Lower lobe of right lung (tissue), 2 donors: ENCODE measurements at regions not wholly inside any gene's neighbourhood (a gene's known extent, or its start where the extent isn't known, plus 50 kb on each side); places are given as distances from the start of the nearest gene placed in this dataset.
"Not testable (repeated sequence)": the region's sequence is repeated elsewhere in the genome, so short reads cannot be mapped to it uniquely, and the experiment has no call there.

Experiments used
- ATAC-seq, 2 donors: fragments of 200-7000 bp; cut with Tn5 transposase; one replicate each; pipeline ENCODE4 v1.9.1; 2020 to 2022; ENCODE audit warnings: mild to moderate bottlenecking in 2 of 2, moderate library complexity in 2 of 2
- DNase-seq: peaks from one replicate; pipeline ENCODE4 v3.0.0-alpha.2; 2020
- H3K27ac ChIP-seq: fragments of 200-600 bp; one replicate; pipeline ENCODE4 v1.8.0; 2022
- H3K27me3 ChIP-seq: fragments of 200-600 bp; one replicate; pipeline ENCODE4 v1.8.0; 2022; ENCODE audit warnings: low read depth
- H3K36me3 ChIP-seq: fragments of 200-600 bp; one replicate; pipeline ENCODE4 v1.8.0; 2022; ENCODE audit warnings: mild to moderate bottlenecking
- H3K4me1 ChIP-seq: fragments of 200-600 bp; one replicate; pipeline ENCODE4 v1.8.0; 2022
- H3K4me3 ChIP-seq: fragments of 200-600 bp; one replicate; pipeline ENCODE4 v1.8.0; 2022; ENCODE audit warnings: mild to moderate bottlenecking
- H3K9me3 ChIP-seq: fragments of 200-600 bp; one replicate; pipeline ENCODE4 v1.8.0; 2022
- intact Hi-C: fragments of 100-400 bp; cut with DNase I; formaldehyde crosslinking; loops from one replicate; pipeline ENCODE4 v1.11.0; 2022
- TF ChIP-seq, protein P1 (sequence below): fragments of 200-600 bp; IDR thresholded peaks from one replicate; pipeline ENCODE4 v1.8.0; 2022; ENCODE audit warnings: antibody characterized with exemption, mild to moderate bottlenecking
- donor health status: DM: no; HTN: yes; CAD: no; lungs with severe emphysema.

GRCh38 chr7:130804220-130804619 is 70.2 kb upstream of the KLF14 start:
- Histone ChIP-seq H3K36me3 (no peaks in the 10 kb centered on the region), H3K27ac (no peak overlapping the region), H3K9me3 (no peaks in the 10 kb centered on the region), H3K4me1 (no peaks in the 10 kb centered on the region), H3K4me3 (no peak overlapping the region), H3K27me3 (peaks cover 7% of the 10 kb centered on the region)
- no peak for DNase-seq
- no peak for ATAC-seq
- intact Hi-C loops, result no loop called here
- TF ChIP-seq, protein P1, sequence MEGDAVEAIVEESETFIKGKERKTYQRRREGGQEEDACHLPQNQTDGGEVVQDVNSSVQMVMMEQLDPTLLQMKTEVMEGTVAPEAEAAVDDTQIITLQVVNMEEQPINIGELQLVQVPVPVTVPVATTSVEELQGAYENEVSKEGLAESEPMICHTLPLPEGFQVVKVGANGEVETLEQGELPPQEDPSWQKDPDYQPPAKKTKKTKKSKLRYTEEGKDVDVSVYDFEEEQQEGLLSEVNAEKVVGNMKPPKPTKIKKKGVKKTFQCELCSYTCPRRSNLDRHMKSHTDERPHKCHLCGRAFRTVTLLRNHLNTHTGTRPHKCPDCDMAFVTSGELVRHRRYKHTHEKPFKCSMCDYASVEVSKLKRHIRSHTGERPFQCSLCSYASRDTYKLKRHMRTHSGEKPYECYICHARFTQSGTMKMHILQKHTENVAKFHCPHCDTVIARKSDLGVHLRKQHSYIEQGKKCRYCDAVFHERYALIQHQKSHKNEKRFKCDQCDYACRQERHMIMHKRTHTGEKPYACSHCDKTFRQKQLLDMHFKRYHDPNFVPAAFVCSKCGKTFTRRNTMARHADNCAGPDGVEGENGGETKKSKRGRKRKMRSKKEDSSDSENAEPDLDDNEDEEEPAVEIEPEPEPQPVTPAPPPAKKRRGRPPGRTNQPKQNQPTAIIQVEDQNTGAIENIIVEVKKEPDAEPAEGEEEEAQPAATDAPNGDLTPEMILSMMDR, result no peak

- DNase-seq, H3K4me3 ChIP-seq, H3K27me3 ChIP-seq, H3K9me3 ChIP-seq, H3K36me3 ChIP-seq, H3K27ac ChIP-seq, ATAC-seq, intact Hi-C loops, H3K4me1 ChIP-seq: not testable (repeated sequence)
Measured at GRCh38 chr7:130812819-130813218, 78.8 kb upstream of the KLF14 start.

DNA sequence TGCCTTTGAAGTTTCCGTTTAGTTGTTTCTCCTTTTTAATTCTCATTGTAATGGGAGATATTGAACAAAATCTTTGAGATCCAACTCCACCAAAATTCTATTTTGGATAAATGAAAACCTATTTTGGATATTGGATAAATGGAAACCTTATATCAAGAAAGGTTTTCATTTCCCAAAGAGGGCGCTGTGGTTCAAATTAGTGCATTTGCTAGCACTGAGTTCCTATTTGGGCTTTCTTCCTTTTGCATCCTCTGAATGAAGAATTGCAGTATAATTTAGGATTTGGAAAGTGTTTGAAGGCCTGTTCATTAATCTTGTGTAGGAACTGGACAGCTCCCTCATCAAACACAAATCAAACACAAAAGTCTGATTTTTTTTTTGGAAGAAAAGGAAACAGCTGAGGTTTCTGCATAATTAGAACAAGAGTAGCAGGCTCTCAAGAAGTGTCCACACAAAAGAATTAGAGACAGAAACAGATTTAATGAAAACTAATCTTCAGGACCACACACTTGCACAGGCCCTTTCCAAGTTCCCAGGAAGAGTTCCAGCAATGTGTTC is 80.8 kb upstream of the KLF14 start:
- H3K36me3 ChIP-seq, result no peaks in the 10 kb centered on the region
- intact Hi-C loops, result no loop called here
- no peaks in the 10 kb centered on the region for H3K27me3 ChIP-seq
- H3K4me3 ChIP-seq, result no peak overlapping the region
- DNase-seq (no peak), ATAC-seq (no peak)
- H3K27ac ChIP-seq, result no peak overlapping the region
- H3K4me1 ChIP-seq, result no peaks in the 10 kb centered on the region
- no peaks in the 10 kb centered on the region for H3K9me3 ChIP-seq
- TF ChIP-seq, protein P1, result peak; percentile 28

GRCh38 chr7:130818056-130818455 is 84.0 kb upstream of the KLF14 start:
- no peaks in the 10 kb centered on the region for H3K4me1 ChIP-seq
- TF ChIP-seq, protein P1, result no peak
- no peaks in the 10 kb centered on the region for H3K36me3 ChIP-seq
- ATAC-seq (no peak), DNase-seq (no peak)
- H3K27me3 ChIP-seq, result no peaks in the 10 kb centered on the region
- intact Hi-C loops, result no loop called here
- no peaks in the 10 kb centered on the region for H3K9me3 ChIP-seq
- H3K27ac ChIP-seq, result no peak overlapping the region
- H3K4me3 ChIP-seq, result no peak overlapping the region

DNA sequence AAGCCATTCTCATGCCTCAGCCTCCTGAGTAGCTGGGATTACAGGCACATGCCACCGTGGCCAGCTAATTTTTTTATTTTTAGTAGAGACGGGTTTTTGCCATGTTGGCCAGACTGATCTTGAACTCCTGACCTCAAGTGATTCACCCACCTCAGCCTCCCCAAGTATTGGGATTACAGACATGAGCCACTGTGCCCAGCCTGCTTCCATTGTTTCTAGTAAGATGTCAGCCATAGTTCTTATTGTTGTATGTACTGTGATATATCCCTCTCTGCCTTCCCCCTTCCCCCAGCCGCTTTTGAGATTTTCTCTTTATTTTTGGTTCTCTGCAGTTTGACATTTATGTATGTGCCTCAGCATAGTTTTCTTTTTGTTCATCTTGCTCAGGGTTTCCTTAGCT is 87.9 kb upstream of the KLF14 start:
- intact Hi-C loops, result no loop called here
- Histone ChIP-seq H3K4me3 (no peak overlapping the region), H3K4me1 (no peaks in the 10 kb centered on the region), H3K36me3 (no peaks in the 10 kb centered on the region), H3K27me3 (no peaks in the 10 kb centered on the region), H3K9me3 (peaks cover 15% of the 10 kb centered on the region), H3K27ac (no peak overlapping the region)
- no peak for DNase-seq
- TF ChIP-seq, protein P1, result no peak
- no peak for ATAC-seq

DNA sequence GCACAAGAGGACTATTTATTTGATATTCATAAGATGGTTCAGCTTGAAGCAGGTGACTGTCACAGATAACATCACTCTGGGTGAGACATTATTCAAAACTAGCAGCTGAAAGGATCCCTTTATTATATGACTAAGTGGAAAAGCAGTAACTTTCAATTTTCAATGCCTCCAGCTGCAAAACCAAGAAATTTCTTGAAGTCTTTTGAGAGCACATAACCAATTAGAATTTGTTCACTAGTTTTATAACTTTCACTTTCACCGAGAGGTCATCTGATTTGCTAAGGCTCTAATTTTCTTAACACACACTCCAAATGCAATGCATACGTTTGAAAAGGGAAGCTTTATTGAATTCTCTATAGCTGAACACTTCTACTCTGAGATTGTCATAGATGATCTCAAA is 88.6 kb upstream of the KLF14 start:
- Histone ChIP-seq H3K27me3 (no peaks in the 10 kb centered on the region), H3K9me3 (peaks cover 22% of the 10 kb centered on the region), H3K27ac (no peak overlapping the region), H3K4me3 (no peak overlapping the region), H3K36me3 (no peaks in the 10 kb centered on the region), H3K4me1 (no peaks in the 10 kb centered on the region)
- DNase-seq, result no peak
- intact Hi-C loops, result no loop called here
- TF ChIP-seq, protein P1, result no peak
- ATAC-seq, result no peak
